ENCODE measurements at regions not wholly inside any gene's neighbourhood (a gene's known extent, or its start where the extent isn't known, plus 50 kb on each side); places are given as distances from the start of the nearest gene placed in this dataset.
A peak's percentile ranks its signal among the peaks of the same experiment; 100 is the strongest.

DNA sequence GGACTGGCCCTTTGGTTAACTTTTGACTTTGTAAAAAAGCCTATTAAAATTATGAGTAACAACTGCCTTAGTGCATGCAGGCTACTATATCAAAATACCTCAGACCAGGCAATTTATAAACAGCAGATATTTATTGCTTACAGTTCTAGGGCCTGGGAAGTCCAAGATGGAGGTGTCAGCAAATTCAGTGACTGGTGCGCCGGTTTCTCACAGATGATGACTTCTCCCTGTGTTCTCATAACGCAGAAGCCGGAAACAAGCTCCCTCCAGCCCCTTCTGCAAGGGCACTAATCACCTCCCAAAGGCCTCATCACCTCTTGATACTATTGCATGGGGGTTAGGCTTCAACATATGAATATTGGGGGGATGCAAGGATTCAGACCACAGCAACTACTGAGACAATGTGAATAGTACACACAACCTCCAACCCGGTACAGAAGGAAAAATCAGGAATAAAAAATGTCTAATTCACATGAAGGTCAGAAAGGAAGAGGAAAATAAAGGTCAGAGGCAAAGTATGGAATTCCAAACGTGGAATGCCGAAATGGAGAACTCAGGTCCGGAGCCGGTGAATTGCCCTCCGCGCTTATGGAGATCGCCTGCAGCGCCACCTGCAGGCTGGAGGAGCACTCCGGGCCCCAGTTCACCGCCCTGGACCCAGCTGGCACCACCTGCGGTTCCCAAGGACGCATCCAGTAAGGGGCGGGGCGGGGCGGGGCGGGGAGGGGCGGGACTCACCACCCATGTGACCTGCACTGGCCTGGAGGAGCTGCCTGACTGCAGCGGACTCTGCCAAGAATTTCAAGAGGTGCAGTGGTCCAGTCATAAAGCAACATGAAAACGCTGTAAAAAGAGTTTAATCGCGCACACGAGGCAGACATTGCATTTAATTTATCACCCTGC lies 203.4 kb downstream of the KIF26A start:
- TF ChIP-seq, protein P1, sequence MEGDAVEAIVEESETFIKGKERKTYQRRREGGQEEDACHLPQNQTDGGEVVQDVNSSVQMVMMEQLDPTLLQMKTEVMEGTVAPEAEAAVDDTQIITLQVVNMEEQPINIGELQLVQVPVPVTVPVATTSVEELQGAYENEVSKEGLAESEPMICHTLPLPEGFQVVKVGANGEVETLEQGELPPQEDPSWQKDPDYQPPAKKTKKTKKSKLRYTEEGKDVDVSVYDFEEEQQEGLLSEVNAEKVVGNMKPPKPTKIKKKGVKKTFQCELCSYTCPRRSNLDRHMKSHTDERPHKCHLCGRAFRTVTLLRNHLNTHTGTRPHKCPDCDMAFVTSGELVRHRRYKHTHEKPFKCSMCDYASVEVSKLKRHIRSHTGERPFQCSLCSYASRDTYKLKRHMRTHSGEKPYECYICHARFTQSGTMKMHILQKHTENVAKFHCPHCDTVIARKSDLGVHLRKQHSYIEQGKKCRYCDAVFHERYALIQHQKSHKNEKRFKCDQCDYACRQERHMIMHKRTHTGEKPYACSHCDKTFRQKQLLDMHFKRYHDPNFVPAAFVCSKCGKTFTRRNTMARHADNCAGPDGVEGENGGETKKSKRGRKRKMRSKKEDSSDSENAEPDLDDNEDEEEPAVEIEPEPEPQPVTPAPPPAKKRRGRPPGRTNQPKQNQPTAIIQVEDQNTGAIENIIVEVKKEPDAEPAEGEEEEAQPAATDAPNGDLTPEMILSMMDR (conservative IDR thresholded peaks at IDR 0.05; ENCODE audit: low read depth, low read length): peak; percentile 42
- peak; percentile 46 for DNase-seq (ENCODE audit: low read depth)

DNA sequence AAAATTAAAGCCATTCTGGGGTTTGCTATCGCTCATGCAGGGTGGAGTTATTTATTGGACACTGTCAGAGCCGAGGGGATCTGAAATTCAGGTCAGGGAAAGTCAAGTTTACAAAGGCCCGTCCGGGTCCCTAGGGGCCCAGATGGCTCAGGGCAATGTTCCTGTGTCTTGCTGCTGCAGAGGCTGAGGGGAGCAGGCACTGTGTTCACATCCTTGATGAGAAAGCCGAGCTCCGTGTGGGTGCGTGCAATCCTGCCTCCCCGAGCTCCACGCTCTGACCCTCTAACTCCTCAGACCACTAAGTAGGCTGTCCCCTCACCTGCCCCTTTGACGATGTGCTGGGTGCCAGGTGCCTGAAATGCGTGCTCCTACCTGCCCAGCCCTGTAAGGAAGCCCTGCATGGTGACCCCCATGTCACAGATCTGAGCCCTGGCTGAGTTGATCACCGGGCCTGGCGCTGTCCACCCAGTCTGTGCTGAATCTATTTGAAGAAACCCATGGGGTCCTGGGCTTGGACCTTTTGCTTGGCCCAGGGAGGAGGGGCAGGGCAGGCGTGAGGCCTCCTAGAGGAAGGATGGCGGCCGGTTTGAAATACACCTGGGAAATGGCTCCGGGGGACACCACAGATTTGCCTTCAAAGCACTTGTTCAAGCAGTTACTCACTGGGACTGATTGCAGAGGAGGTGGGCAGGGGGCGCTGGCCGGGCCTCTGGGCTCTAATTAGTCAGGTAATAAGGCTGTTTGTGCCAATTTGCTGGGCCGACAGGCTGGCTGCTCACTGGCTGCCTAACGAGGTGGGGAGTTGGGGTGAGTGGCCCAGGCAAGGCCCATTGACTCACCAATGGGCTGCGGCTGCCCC lies 204.3 kb downstream of the KIF26A start:
- DNase-seq (ENCODE audit: low read depth): no peak
- TF ChIP-seq, protein P1 (conservative IDR thresholded peaks at IDR 0.05; ENCODE audit: low read depth, low read length): no peak
- no peak overlapping the region for H3K4me3 ChIP-seq (ENCODE audit: low read depth, low read length)

More for the DNA sequence above, 203.4 kb downstream of the KIF26A start:
- no peak overlapping the region for H3K4me3 ChIP-seq (ENCODE audit: low read depth, low read length)

DNA sequence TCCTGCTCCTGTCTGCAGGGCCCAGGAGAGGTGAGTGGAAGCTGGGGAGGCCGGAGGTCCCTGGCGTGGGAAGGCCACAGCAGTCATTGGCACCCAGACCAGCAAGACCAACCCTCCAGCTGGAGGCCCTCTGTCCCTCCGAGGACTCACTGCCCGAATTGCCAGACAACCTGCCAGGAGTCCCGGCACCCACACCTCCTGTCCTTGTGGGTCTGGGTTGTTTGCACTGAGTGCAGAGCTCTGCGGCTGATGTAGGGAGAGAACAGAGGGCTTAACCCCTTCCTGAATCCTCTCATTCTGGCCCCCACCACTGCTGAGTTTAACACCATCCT lies 204.9 kb downstream of the KIF26A start:
- DNase-seq (ENCODE audit: low read depth): no peak
- TF ChIP-seq, protein P1 (conservative IDR thresholded peaks at IDR 0.05; ENCODE audit: low read depth, low read length): no peak
- no peak overlapping the region for H3K4me3 ChIP-seq (ENCODE audit: low read depth, low read length)

DNA sequence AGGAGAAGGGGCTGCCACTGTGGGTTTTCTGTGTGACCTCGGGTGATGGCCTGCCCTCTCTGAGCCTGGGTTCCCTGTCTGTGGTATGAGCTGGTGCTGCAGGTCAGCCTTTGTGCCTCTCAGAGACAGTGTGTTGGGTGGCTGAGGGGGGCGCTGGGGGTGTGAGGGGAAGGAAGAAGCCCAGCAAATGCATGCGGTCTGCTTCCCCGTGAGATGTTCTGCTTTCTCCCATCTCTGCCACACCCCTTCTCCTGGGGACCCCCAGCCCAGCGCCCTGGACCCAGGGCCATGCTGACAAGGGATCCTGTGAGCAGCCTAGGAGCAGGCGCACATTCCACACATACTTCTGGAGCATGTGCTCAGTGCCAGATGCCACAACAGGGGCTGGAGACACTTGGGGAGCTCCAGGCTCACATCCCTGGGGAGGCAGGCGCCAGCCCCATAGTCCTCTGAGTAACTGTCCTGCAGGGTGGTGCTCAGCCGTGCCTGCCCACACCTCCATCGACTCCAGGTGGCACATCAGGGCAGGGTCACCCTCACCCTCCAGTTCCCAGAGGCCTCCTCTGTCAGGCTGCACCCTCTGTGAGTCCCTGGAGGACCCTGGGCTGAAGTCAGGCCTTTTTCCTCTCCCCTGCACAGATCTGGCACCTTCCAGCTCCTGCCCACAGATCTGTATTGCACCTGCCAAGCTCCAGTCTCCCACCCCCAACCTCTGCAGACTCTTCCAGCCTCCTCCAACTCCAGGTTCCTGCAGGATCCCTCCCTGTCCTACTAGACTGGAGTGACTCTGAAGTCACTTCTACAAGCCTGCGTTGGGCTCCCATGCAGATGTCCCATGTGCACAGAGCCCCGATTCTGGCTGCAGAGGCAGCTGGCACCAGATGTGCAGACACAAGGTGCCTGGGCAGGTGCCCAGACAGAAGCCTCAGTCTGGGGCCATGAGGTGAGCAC lies 205.6 kb downstream of the KIF26A start:
- no peak overlapping the region for H3K4me3 ChIP-seq (ENCODE audit: low read depth, low read length)
- TF ChIP-seq, protein P1 (conservative IDR thresholded peaks at IDR 0.05; ENCODE audit: low read depth, low read length): no peak
- no peak for DNase-seq (ENCODE audit: low read depth)

DNA sequence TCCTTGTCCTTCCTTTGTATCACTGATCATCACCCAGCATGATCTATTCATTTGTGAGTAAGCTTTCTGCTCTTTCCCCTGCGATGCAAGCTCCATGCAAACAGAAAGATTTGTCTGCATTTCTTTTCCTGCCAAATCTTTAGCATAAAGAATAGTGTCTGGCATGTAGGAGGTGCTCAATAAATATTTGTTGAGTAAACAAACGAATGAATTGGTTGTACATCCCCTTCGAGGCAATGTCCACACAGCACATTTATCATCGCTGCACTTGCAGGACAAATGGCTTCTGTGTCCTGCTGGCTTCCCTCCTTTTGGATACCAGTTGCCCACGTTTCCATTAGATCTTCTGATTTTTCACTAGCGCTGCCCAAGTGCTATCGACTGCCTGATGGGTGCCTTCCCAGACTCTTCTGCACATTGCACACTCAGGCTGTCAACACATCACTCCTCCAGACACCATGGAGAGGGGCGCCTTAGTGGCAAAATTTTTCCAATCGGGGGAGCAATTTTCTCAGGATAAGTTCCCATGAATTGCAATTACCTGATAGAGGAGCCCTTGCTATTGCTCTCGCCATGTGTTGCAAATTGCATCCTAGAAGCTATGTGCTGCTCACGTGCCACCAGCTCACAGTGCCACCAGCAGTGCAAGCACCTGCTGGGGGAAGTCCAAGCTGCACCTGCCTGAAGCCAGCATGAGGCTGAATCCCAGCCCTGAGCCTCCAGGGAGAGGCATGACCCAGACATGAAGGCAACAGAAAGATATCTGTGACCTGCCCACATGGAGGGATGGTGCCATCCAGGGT lies 206.6 kb downstream of the KIF26A start:
- TF ChIP-seq, protein P1 (conservative IDR thresholded peaks at IDR 0.05; ENCODE audit: low read depth, low read length): no peak
- no peak for DNase-seq (ENCODE audit: low read depth)
- H3K4me3 ChIP-seq (ENCODE audit: low read depth, low read length): no peak overlapping the region
